ENCODE measurements at regions not wholly inside any gene's neighbourhood (a gene's known extent, or its start where the extent isn't known, plus 50 kb on each side); places are given as distances from the start of the nearest gene placed in this dataset.
"Not testable (repeated sequence)": the region's sequence is repeated elsewhere in the genome, so short reads cannot be mapped to it uniquely, and the experiment has no call there.

- Mint-ChIP-seq H3K9me3 (ENCODE audit: unreplicated experiment) (no peaks in the 10 kb centered on the region), H3K27ac (ENCODE audit: unreplicated experiment) (no peak overlapping the region), H3K4me1 (ENCODE audit: unreplicated experiment) (peaks cover 26% of the 10 kb centered on the region), H3K27me3 (ENCODE audit: unreplicated experiment) (no peaks in the 10 kb centered on the region), H3K36me3 (ENCODE audit: low read depth, unreplicated experiment) (no peaks in the 10 kb centered on the region), H3K4me3 (ENCODE audit: unreplicated experiment) (no peak overlapping the region)
- no peak for DNase-seq (ENCODE audit: low spot score)
- TF ChIP-seq CTCF (IDR thresholded peaks at IDR 0.05; ENCODE audit: unreplicated experiment) = no peak
Observed at GRCh38 chr4:55028196-55028595, 97.2 kb downstream of the KDR start.

GRCh38 chr4:55027596-55027995 lies 97.8 kb downstream of the KDR start:
- Mint-ChIP-seq H3K9me3 (ENCODE audit: unreplicated experiment) (no peaks in the 10 kb centered on the region), H3K27me3 (ENCODE audit: unreplicated experiment) (no peaks in the 10 kb centered on the region), H3K27ac (ENCODE audit: unreplicated experiment) (no peak overlapping the region), H3K4me1 (ENCODE audit: unreplicated experiment) (peaks cover 26% of the 10 kb centered on the region), H3K36me3 (ENCODE audit: low read depth, unreplicated experiment) (no peaks in the 10 kb centered on the region), H3K4me3 (ENCODE audit: unreplicated experiment) (no peak overlapping the region)
- TF ChIP-seq CTCF (IDR thresholded peaks at IDR 0.05; ENCODE audit: unreplicated experiment) = no peak
- no peak for DNase-seq (ENCODE audit: low spot score)

- not testable (repeated sequence) for H3K27ac Mint-ChIP-seq (ENCODE audit: unreplicated experiment)
Observed at GRCh38 chr4:55025456-55025855, 99.9 kb downstream of the KDR start.

GRCh38 chr4:55023030-55023429 lies 102.4 kb downstream of the KDR start:
- H3K4me1 Mint-ChIP-seq (ENCODE audit: unreplicated experiment) = peaks cover 11% of the 10 kb centered on the region
- H3K27me3 Mint-ChIP-seq (ENCODE audit: unreplicated experiment) = peaks cover 2% of the 10 kb centered on the region
- TF ChIP-seq CTCF (IDR thresholded peaks at IDR 0.05; ENCODE audit: unreplicated experiment) = no peak
- H3K9me3 Mint-ChIP-seq (ENCODE audit: unreplicated experiment) = no peaks in the 10 kb centered on the region
- H3K36me3 Mint-ChIP-seq (ENCODE audit: low read depth, unreplicated experiment) = no peaks in the 10 kb centered on the region
- DNase-seq (ENCODE audit: low spot score) = no peak
- H3K4me3 Mint-ChIP-seq (ENCODE audit: unreplicated experiment) = no peak overlapping the region
- no peak overlapping the region for H3K27ac Mint-ChIP-seq (ENCODE audit: unreplicated experiment)

More at GRCh38 chr4:55025456-55025855, 99.9 kb downstream of the KDR start:
- H3K4me3 Mint-ChIP-seq (ENCODE audit: unreplicated experiment); DNase-seq (ENCODE audit: low spot score); H3K9me3 Mint-ChIP-seq (ENCODE audit: unreplicated experiment); H3K27me3 Mint-ChIP-seq (ENCODE audit: unreplicated experiment); H3K36me3 Mint-ChIP-seq (ENCODE audit: low read depth, unreplicated experiment): not testable (repeated sequence)
- peaks cover 15% of the 10 kb centered on the region for H3K4me1 Mint-ChIP-seq (ENCODE audit: unreplicated experiment)

- Mint-ChIP-seq H3K27ac (ENCODE audit: unreplicated experiment) (no peak overlapping the region), H3K36me3 (ENCODE audit: low read depth, unreplicated experiment) (no peaks in the 10 kb centered on the region), H3K4me1 (ENCODE audit: unreplicated experiment) (peaks cover 11% of the 10 kb centered on the region), H3K4me3 (ENCODE audit: unreplicated experiment) (no peak overlapping the region), H3K27me3 (ENCODE audit: unreplicated experiment) (peaks cover 2% of the 10 kb centered on the region), H3K9me3 (ENCODE audit: unreplicated experiment) (no peaks in the 10 kb centered on the region)
- TF ChIP-seq CTCF (IDR thresholded peaks at IDR 0.05; ENCODE audit: unreplicated experiment) = no peak
- DNase-seq (ENCODE audit: low spot score) = no peak
Observed at GRCh38 chr4:55021214-55021613, 104.2 kb downstream of the KDR start.

- peaks cover 11% of the 10 kb centered on the region for H3K4me1 Mint-ChIP-seq (ENCODE audit: unreplicated experiment)
- H3K27me3 Mint-ChIP-seq (ENCODE audit: unreplicated experiment) = peaks cover 2% of the 10 kb centered on the region
- no peak for DNase-seq (ENCODE audit: low spot score)
- H3K9me3 Mint-ChIP-seq (ENCODE audit: unreplicated experiment) = no peaks in the 10 kb centered on the region
- TF ChIP-seq CTCF (IDR thresholded peaks at IDR 0.05; ENCODE audit: unreplicated experiment) = no peak
- H3K36me3 Mint-ChIP-seq (ENCODE audit: low read depth, unreplicated experiment) = no peaks in the 10 kb centered on the region
- no peak overlapping the region for H3K4me3 Mint-ChIP-seq (ENCODE audit: unreplicated experiment)
- H3K27ac Mint-ChIP-seq (ENCODE audit: unreplicated experiment) = no peak overlapping the region
Observed at GRCh38 chr4:55020131-55020530, 105.3 kb downstream of the KDR start.

Measured in endothelial cell (in vitro differentiated cells).